ENCODE measurements at regions not wholly inside any gene's neighbourhood (a gene's known extent, or its start where the extent isn't known, plus 50 kb on each side); places are given as distances from the start of the nearest gene placed in this dataset.
"Not testable (repeated sequence)": the region's sequence is repeated elsewhere in the genome, so short reads cannot be mapped to it uniquely, and the experiment has no call there.

- DNase-seq (ENCODE audit: low spot score): not testable (repeated sequence)
Observed at GRCh38 chr2:67195327-67195726, 201.8 kb upstream of the ETAA1 start.

GRCh38 chr2:67201521-67201920 lies 195.6 kb upstream of the ETAA1 start:
- no peak for DNase-seq (ENCODE audit: low spot score)

DNA sequence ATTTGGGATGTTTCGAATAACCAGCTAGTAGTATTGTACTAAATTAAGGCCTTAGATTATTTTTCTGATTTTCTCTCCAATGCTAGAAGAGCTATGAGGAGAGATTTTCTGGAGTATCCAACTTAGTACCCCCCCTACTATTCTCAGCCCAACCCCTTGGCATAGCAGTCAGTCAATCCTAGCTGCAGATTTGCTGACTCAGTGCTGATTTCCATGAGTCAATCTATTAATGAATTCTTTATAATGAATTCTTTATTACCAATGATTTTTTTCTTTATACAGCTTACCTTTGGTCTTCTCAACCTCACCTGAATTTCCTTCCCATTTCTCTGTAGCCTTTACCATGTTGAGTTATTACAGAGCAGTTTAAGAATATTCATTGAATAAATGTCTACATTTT lies 192.8 kb upstream of the ETAA1 start:
- DNase-seq (ENCODE audit: low spot score): no peak

DNA sequence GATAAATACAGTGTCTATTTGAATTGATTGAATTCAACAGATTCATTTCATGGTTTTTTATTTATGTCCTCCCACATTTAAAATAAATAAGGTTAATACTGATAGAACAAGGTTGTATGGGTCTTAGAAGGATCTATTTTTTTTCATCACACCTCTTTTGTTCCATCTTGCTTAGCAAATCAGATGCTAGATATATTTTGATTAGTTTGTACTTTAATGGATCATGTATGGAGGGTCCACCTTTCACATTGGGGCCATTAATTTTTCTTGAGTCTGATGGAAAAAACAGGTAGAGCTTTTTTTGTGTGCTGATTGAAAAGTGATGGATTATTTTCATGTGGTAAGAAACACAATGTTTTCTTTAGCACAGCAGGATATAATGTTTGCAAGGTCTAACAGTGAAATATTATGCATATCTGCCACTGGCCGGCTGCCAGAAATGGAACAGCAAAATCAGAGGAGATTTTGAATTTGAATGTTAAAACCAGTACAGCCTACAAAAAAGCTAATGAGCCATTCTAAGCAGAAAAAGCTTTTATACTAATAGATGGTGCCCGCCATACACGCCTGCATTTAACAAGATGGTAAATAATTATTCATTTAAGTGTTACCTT lies 188.1 kb upstream of the ETAA1 start:
- DNase-seq (ENCODE audit: low spot score): no peak

- DNase-seq (ENCODE audit: low spot score): no peak
Observed at GRCh38 chr2:67210430-67210829, 186.7 kb upstream of the ETAA1 start.

DNA sequence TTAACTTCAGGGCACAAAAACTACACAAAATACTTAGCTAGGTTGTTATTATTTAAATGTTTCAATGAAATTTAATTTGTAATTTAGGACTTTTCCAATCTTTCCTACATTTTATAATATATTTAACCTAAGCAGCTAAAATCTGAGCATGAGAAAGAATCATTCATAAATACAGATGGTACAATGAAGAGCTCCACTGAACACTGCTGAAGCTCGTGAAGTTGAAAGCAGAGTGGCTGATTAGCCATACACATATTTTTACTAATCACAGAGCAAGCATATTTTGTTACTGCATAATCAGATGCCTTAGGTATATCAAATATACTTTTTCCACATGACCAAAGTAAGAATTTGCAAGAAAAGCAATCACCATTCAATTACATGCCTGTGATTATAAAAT lies 184.9 kb upstream of the ETAA1 start:
- no peak for DNase-seq (ENCODE audit: low spot score)

DNA sequence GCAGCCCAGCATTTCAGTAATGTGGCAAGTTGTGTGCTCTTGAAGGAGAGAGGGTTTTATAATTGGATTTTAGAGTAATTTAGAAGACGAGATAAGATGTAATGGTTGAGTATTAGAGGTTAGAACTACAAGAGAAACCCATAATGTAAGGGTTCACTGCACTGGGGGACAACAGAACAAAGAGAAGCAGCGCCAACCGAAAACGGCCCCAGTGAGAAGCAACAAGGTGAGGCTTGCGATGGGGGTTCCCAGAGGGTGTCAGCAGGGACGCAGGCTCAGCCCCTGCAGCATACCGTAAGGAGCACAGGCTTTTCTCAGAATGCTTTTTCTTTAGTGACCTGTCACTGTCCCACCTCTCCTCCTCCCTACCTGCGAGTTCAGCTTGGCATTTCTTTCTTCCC lies 183.9 kb upstream of the ETAA1 start:
- no peak for DNase-seq (ENCODE audit: low spot score)

GRCh38 chr2:67213677-67214402 lies 183.3 kb upstream of the ETAA1 start:
- no peak for DNase-seq (ENCODE audit: low spot score)

DNA sequence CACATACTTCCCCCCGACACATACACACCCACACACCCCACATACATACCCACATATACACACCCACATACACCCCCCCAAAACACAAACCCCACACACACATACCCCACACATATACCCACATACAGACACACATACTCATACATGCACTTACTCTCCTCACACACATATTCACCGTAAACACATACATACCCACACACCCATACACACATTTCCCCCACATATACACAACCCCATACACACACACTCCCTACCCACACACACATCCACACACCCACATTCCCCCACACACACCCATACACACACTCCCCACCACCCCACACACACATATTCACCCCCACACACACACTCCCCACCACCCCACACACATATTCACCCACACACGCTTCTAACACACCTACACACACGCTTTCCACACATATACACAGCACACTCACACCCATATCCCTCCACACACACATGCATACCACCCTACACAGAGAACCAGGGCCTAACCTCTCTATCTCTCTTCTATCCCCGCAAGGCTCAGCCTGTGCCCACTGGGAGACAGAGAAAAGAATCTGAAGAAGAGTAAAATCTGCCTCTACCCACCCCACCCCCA lies 182.4 kb upstream of the ETAA1 start:
- DNase-seq (ENCODE audit: low spot score): no peak

DNA sequence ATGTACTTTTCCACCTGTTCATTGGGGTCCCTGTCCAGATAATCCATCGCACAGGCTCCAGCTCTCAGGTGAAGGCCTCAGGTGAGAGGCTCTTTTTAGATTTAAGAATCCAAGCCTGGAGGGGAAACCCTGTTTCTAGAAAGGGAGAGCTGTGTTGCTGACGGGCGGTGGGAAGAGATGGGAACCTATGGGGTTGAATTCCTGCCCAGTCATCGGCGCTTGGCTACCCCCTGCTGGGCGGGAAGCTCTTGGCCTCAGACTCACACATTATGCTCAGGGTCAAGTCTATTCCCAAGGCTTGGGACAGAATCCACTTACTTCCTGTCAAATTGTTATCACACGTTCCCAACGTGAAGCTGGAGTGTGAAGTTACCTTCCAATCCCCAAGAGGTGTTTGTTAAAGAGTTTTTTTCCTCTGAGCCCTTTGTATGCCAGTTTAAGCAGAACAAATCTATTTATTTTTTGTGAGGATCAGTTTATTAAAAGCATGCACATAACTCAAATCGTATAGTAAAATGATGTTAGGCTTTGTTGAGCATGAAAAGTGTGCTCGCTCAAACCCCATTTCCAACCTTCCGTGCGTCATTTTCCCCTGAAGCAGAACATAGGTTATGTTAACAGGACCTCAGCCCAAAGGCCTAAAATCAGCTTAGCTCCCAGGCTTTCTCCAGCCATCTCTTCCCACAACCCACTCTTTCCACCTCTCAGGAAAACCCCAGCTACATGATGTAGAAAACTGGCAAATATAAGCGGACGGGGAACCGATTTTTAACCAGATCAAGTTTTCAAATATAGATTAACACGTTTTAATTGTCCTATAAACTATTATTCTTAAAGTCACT lies 181.7 kb upstream of the ETAA1 start:
- DNase-seq (ENCODE audit: low spot score): peak; percentile 47

- DNase-seq (ENCODE audit: low spot score): no peak
Observed at GRCh38 chr2:67216103-67216502, 181.0 kb upstream of the ETAA1 start.

GRCh38 chr2:67216881-67217280 lies 180.3 kb upstream of the ETAA1 start:
- no peak for DNase-seq (ENCODE audit: low spot score)

- no peak for DNase-seq (ENCODE audit: low spot score)
Observed at GRCh38 chr2:67217398-67217797, 179.7 kb upstream of the ETAA1 start.

DNA sequence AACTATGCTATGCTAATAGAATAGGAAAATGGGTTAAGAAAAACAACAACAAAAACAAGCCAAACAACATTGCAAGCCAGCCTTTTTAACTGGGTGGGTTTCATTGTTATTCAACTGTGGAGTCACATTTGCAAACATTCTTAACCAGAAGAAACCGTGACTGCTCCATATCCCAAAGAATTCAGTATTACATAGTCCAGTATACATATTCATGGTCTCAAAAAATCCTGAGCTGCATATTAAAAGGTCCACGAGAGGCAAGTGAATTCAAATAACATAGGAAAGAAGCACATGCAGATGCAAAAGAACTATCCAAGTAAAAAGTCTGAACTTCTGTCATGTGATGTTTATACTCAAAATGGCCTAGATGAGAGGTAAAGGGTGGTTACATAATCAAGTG lies 179.1 kb upstream of the ETAA1 start:
- no peak for DNase-seq (ENCODE audit: low spot score)

DNA sequence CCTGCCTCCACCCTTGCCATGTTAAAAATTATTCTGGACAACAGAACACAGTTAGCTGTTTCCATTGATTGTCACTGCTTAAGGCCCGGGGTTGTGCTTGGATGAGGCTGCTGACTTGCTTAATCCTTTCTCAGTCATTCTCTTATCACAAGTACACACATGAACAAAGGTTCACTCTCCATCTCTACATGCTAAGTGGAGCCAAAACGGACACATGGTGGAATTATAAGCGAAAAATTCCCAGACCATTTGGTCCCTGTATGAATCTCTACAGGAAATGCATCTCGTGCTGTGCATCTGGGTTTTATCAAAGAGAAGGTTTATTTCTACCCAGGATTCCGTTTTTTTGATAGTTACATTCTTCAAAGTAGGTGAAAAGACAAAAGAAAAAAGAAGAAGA lies 177.5 kb upstream of the ETAA1 start:
- no peak for DNase-seq (ENCODE audit: low spot score)

DNA sequence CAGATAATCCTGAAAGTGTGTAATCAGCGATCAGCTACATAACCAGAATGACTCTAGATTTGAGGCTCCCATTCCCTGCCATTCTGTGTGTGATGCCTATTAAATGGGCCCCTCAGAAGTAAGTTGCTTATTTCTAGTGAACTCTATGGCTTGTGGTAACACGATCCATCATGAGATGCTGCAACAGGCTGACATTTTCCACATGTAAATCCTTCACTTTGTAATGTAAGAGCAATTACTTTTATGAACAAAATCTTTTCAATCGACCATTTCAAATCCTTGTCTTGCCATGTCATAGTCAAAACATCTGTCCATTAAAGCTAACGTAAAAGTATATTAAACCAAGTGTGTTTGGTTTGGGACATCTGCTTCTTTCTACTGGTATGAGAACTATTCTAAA lies 175.9 kb upstream of the ETAA1 start:
- no peak for DNase-seq (ENCODE audit: low spot score)

- no peak for DNase-seq (ENCODE audit: low spot score)
Observed at GRCh38 chr2:67225287-67225973, 171.7 kb upstream of the ETAA1 start.

- DNase-seq (ENCODE audit: low spot score): no peak
Observed at GRCh38 chr2:67229706-67230105, 167.4 kb upstream of the ETAA1 start.

DNA sequence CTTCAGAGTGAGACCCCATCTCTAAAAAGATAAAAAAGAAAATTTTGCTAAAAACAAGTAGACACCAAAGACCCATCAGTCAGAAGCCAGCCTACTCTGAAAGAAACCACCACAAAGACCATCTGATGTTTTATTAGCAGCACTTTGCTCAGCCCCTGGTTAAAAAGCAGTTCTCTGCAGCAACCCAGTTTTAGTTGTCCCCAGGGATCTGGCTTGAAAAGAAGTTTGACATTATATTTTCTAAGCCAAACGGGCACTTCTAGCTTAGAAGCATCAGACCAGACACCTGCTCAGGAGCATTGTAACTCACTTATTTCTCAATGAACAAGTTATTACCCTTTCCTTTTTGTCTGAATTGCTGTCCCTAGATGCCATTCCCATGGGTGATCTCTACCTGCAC lies 164.2 kb upstream of the ETAA1 start:
- DNase-seq (ENCODE audit: low spot score): no peak

DNA sequence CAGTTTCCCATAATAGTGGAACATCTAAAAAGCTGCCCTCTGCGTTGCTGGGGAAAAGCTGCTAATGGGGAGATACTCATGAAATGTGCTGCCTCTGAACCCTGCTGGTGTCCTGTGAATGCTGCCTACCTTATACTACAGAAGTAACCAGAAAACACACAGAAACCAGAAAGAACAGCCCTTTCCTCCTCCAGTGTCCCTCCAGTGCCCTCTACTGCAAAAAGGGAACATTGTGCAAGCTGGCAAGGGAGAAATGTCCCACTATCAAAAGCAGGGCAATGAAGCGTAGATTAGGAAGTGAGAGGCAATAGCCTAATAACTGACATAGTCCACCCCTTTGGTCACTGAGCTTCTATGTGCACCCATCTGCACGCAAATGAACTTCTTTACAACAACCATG lies 162.7 kb upstream of the ETAA1 start:
- DNase-seq (ENCODE audit: low spot score): no peak

- DNase-seq (ENCODE audit: low spot score): no peak
Observed at GRCh38 chr2:67237288-67237687, 159.8 kb upstream of the ETAA1 start.

- no peak for DNase-seq (ENCODE audit: low spot score)
Observed at GRCh38 chr2:67240507-67240906, 156.6 kb upstream of the ETAA1 start.

All from HuH-7.5 (cell line).